OCI-LY1 (cell line): ENCODE measurements at regions not wholly inside any gene's neighbourhood (a gene's known extent, or its start where the extent isn't known, plus 50 kb on each side); places are given as distances from the start of the nearest gene placed in this dataset.

Experiments
- H2AFZ ChIP-seq: fragments of 200-600 bp; sonication (generic), shearing (Covaris generic); 2 replicates; pipeline ENCODE4 v1.6.0; 2014; ENCODE audit warnings: antibody characterized with exemption, mild to moderate bottlenecking, low read length
- H3F3A ChIP-seq: fragments of 200-600 bp; sonication (generic), shearing (Covaris generic); 2 replicates; pipeline ENCODE4 v1.6.0; 2014; ENCODE audit warnings: mild to moderate bottlenecking, antibody characterized with exemption, low read length, moderate library complexity; ENCODE audit not compliant: insufficient read depth
- H3K27ac ChIP-seq: fragments of 200-600 bp; sonication (generic); 2 replicates; pipeline ENCODE4 v1.5.1; 2014; ENCODE audit warnings: low read length, mixed run types, mild to moderate bottlenecking, low read depth; ENCODE audit not compliant: poor library complexity, severe bottlenecking
- H3K27me3 ChIP-seq: fragments of 200-600 bp; sonication (generic); 2 replicates; pipeline ENCODE4 v1.6.0; 2014; ENCODE audit warnings: antibody characterized with exemption, mild to moderate bottlenecking, low read length, moderate library complexity; ENCODE audit not compliant: insufficient read depth
- H3K36me3 ChIP-seq: fragments of 200-600 bp; sonication (generic); 2 replicates; pipeline ENCODE4 v1.6.1; 2014; ENCODE audit warnings: mild to moderate bottlenecking, antibody characterized with exemption, low read length, moderate library complexity, mixed read lengths; ENCODE audit not compliant: insufficient read depth
- H3K4me1 ChIP-seq: fragments of 200-600 bp; sonication (generic); 2 replicates; pipeline ENCODE4 v1.5.1; 2014; ENCODE audit warnings: mild to moderate bottlenecking, low read length, moderate library complexity; ENCODE audit not compliant: insufficient read depth, severe bottlenecking
- H3K4me2 ChIP-seq: fragments of 200-600 bp; sonication (generic), shearing (Covaris generic); 2 replicates; pipeline ENCODE4 v1.6.1; 2014; ENCODE audit warnings: low read length
- H3K4me3 ChIP-seq: fragments of 200-600 bp; sonication (generic); 2 replicates; pipeline ENCODE4 v1.5.1; 2014; ENCODE audit warnings: low read length, low read depth, mild to moderate bottlenecking, mixed read lengths; ENCODE audit not compliant: poor library complexity, severe bottlenecking
- H3K79me2 ChIP-seq: fragments of 200-600 bp; shearing (Covaris generic); 2 replicates; pipeline ENCODE4 v1.6.1; 2016; ENCODE audit warnings: mixed run types, low read length, mixed read lengths; ENCODE audit not compliant: insufficient read depth
- H3K9ac ChIP-seq: fragments of 200-600 bp; sonication (generic), shearing (Covaris generic); 2 replicates; pipeline ENCODE4 v1.6.1; 2014; ENCODE audit warnings: mild to moderate bottlenecking, low read length, mixed read lengths
- H3K9me2 ChIP-seq: fragments of 200-600 bp; sonication (generic), shearing (Covaris generic); 2 replicates; pipeline ENCODE4 v1.6.1; 2014; ENCODE audit warnings: low read depth, mild to moderate bottlenecking, low read length, mixed read lengths
- H3K9me3 ChIP-seq: fragments of 200-600 bp; shearing (Covaris generic); 2 replicates; pipeline ENCODE4 v1.6.1; 2014; ENCODE audit warnings: low read length, mixed read lengths
- H4K20me1 ChIP-seq: fragments of 200-600 bp; sonication (generic), shearing (Covaris generic); 2 replicates; pipeline ENCODE4 v1.6.0; 2016; ENCODE audit warnings: mild to moderate bottlenecking, low read length; ENCODE audit not compliant: insufficient read depth
- EZH2 ChIP-seq: fragments of 200-600 bp; sonication (generic), shearing (Covaris generic); IDR thresholded peaks from 2 replicates; pipeline ENCODE4 v1.8.0; 2017; ENCODE audit warnings: borderline replicate concordance, mixed run types, mild to moderate bottlenecking, antibody characterized with exemption, low read length, moderate library complexity, mixed read lengths
- TF ChIP-seq, protein P1 (sequence below): fragments of 200-600 bp; sonication (generic), shearing (Covaris generic); IDR thresholded peaks from 2 replicates; pipeline ENCODE4 v1.5.1; 2017; ENCODE audit warnings: mild to moderate bottlenecking, antibody characterized with exemption, low read length, moderate library complexity, mixed read lengths

GRCh38 chr16:87012954-87013938, 303.9 kb downstream of the C16orf95 start:
- Histone ChIP-seq H3K79me2 (no peaks in the 10 kb centered on the region), H3K27ac (no peak overlapping the region), H3K4me1 (no peaks in the 10 kb centered on the region), H3K27me3 (no peaks in the 10 kb centered on the region), H4K20me1 (no peaks in the 10 kb centered on the region), H2AFZ (no peak overlapping the region), H3K4me3 (no peak overlapping the region), H3K9ac (no peak overlapping the region), H3F3A (no peaks in the 10 kb centered on the region), H3K36me3 (no peaks in the 10 kb centered on the region), H3K9me2 (no peaks in the 10 kb centered on the region), H3K4me2 (no peak overlapping the region), H3K9me3 (no peaks in the 10 kb centered on the region)
- TF ChIP-seq, protein P1, sequence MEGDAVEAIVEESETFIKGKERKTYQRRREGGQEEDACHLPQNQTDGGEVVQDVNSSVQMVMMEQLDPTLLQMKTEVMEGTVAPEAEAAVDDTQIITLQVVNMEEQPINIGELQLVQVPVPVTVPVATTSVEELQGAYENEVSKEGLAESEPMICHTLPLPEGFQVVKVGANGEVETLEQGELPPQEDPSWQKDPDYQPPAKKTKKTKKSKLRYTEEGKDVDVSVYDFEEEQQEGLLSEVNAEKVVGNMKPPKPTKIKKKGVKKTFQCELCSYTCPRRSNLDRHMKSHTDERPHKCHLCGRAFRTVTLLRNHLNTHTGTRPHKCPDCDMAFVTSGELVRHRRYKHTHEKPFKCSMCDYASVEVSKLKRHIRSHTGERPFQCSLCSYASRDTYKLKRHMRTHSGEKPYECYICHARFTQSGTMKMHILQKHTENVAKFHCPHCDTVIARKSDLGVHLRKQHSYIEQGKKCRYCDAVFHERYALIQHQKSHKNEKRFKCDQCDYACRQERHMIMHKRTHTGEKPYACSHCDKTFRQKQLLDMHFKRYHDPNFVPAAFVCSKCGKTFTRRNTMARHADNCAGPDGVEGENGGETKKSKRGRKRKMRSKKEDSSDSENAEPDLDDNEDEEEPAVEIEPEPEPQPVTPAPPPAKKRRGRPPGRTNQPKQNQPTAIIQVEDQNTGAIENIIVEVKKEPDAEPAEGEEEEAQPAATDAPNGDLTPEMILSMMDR: no peak
- no peak for TF ChIP-seq EZH2

DNA sequence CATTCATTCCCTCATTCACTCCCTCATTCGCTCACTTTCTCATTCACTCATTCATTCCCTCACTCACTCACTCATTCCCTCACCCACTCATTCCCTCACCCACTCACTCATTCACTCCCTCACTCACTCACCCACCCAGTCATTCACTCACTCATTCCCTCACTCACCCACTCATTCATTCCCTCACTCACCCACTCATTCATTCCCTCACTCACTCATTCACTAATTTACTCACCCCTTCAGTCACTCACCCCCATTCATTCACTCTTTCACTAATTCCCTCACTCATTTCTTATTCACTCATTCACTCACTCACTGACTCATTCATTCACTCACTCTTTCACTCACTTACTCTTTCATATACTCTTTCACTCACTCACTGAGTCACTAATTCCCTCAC, 303.1 kb downstream of the C16orf95 start:
- Histone ChIP-seq H3F3A (no peaks in the 10 kb centered on the region), H3K27ac (no peak overlapping the region), H3K9me3 (no peaks in the 10 kb centered on the region), H4K20me1 (no peaks in the 10 kb centered on the region), H3K9ac (no peak overlapping the region), H3K4me1 (no peaks in the 10 kb centered on the region), H3K27me3 (no peaks in the 10 kb centered on the region), H3K79me2 (no peaks in the 10 kb centered on the region), H2AFZ (no peak overlapping the region), H3K4me2 (no peak overlapping the region), H3K4me3 (no peak overlapping the region), H3K36me3 (no peaks in the 10 kb centered on the region), H3K9me2 (no peaks in the 10 kb centered on the region)
- TF ChIP-seq, protein P1: no peak
- no peak for TF ChIP-seq EZH2

DNA sequence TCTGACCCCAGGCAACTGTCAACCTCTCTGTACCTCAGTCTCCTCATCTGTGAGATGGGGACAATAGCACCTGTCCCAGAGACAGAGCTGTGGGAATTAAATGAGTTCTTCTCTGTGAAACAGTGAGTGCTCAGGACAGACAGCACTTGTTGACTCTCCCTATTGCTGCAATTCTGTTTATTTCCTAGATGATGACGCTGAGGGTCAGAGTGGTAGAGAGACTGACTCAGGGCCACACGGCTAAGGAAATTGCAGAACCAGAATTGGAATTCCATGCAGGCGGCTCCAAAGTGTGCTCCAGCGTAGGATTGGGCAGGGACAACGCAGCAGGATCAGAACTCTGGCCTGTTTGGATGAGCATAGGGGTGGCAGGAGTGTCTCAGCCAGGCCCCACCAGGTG, 302.2 kb downstream of the C16orf95 start:
- Histone ChIP-seq H3K79me2 (no peaks in the 10 kb centered on the region), H3K27ac (no peak overlapping the region), H3K4me2 (no peak overlapping the region), H3K4me1 (no peaks in the 10 kb centered on the region), H3K36me3 (no peaks in the 10 kb centered on the region), H3K9ac (no peak overlapping the region), H3K9me2 (no peaks in the 10 kb centered on the region), H3K27me3 (no peaks in the 10 kb centered on the region), H3K4me3 (no peak overlapping the region), H3K9me3 (no peaks in the 10 kb centered on the region), H3F3A (no peaks in the 10 kb centered on the region), H2AFZ (no peak overlapping the region), H4K20me1 (no peaks in the 10 kb centered on the region)
- TF ChIP-seq EZH2: no peak
- TF ChIP-seq, protein P1: no peak
